ENCODE measurements at regions not wholly inside any gene's neighbourhood (a gene's known extent, or its start where the extent isn't known, plus 50 kb on each side); places are given as distances from the start of the nearest gene placed in this dataset.

GRCh38 chr3:187520027-187520945 is 149.9 kb downstream of the SST start:
- no peak for TF ChIP-seq POLR2AphosphoS5 (IDR thresholded peaks at IDR 0.05; ENCODE audit: low read depth)
- TF ChIP-seq CTCF (IDR thresholded peaks at IDR 0.05; ENCODE audit: insufficient read depth, low read length), result no peak
- no peak for TF ChIP-seq GABPA (IDR thresholded peaks at IDR 0.05; ENCODE audit: low read depth)
- no peak for TF ChIP-seq REST (IDR thresholded peaks at IDR 0.05; ENCODE audit: insufficient replicate concordance, low read depth)
- TF ChIP-seq SPI1 (IDR thresholded peaks at IDR 0.05; ENCODE audit: borderline replicate concordance, low read depth), result no peak

All from HL-60 (cell line).